Vagina (tissue), 2 donors: ENCODE measurements at regions not wholly inside any gene's neighbourhood (a gene's known extent, or its start where the extent isn't known, plus 50 kb on each side); places are given as distances from the start of the nearest gene placed in this dataset.

ENCODE experiments used
- POLR2A ChIP-seq, 2 donors: fragments of 450-650 bp; IDR thresholded peaks; one replicate each; pipeline ENCODE4 v1.6.1; 2017; ENCODE audit warnings: antibody characterized with exemption in 2 of 2, mild to moderate bottlenecking in 2 of 2, moderate library complexity in 2 of 2
- POLR2AphosphoS5 ChIP-seq, 2 donors: sonication (generic); formaldehyde crosslinking; IDR thresholded peaks; one replicate each; pipeline ENCODE4 v1.9.0; 2017; ENCODE audit warnings: antibody characterized with exemption in 2 of 2, mild to moderate bottlenecking in 2 of 2, low read depth in 1 of 2; ENCODE audit not compliant: insufficient read depth in 1 of 2
- TF ChIP-seq, protein P1 (sequence below), 3 experiments: fragments of 450-650 bp in 2 of 3; fragments of 200-600 bp in 1 of 3; sonication (generic) in 1 of 3; IDR thresholded peaks; one replicate each; pipeline ENCODE4 v1.5.1; 2017 to 2019; ENCODE audit warnings: antibody characterized with exemption in 3 of 3, mild to moderate bottlenecking in 2 of 3, moderate library complexity in 2 of 3

DNA sequence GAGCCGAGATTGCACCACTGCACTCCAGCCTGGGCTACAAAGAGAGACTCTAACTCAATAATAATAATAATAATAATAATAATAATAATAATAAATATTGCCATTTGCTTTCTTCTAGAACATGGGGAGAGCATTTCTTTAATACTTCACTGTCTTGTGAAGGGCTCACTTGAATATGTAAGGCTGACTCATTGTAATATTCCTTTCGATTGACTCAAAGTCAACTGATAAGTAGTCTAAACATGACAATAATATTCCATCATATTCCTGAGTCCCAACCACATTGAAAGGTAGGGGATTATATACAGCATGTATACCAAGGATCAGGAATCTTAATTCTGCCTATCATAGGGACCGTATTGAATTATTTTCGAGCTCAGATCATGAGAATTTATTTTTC is 949.2 kb downstream of the DSC3 start:
- TF ChIP-seq POLR2AphosphoS5 (IDR thresholded peaks at IDR 0.05; ENCODE audit: insufficient read depth in 1 of 2, low read depth in 1 of 2) (no peak), POLR2A (IDR thresholded peaks at IDR 0.05) (no peak)
- TF ChIP-seq, protein P1, sequence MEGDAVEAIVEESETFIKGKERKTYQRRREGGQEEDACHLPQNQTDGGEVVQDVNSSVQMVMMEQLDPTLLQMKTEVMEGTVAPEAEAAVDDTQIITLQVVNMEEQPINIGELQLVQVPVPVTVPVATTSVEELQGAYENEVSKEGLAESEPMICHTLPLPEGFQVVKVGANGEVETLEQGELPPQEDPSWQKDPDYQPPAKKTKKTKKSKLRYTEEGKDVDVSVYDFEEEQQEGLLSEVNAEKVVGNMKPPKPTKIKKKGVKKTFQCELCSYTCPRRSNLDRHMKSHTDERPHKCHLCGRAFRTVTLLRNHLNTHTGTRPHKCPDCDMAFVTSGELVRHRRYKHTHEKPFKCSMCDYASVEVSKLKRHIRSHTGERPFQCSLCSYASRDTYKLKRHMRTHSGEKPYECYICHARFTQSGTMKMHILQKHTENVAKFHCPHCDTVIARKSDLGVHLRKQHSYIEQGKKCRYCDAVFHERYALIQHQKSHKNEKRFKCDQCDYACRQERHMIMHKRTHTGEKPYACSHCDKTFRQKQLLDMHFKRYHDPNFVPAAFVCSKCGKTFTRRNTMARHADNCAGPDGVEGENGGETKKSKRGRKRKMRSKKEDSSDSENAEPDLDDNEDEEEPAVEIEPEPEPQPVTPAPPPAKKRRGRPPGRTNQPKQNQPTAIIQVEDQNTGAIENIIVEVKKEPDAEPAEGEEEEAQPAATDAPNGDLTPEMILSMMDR (IDR thresholded peaks at IDR 0.05) = no peak
